ENCODE measurements at regions not wholly inside any gene's neighbourhood (a gene's known extent, or its start where the extent isn't known, plus 50 kb on each side); places are given as distances from the start of the nearest gene placed in this dataset.

DNA sequence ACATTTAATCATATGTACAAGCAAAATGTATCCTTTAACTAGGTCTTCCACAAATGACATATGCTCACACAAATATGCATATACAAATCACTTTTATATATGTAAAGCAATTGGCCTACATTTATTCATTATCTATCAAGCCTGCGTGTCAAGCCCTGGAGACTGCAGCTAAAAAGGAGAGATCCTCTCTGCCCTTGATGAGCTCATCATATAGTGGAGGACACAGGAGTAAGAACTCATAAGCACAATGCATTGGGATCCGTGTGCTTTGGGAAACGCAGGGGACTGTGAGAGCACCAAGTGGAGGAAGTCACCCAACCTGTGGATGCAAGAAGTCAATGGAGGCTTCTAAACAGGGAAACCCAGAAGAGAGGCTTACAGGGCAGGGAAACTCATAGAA is 735.7 kb downstream of the BCL11B start:
- FAIRE-seq (no peak), DNase-seq (no peak)
- TF ChIP-seq, protein P1, sequence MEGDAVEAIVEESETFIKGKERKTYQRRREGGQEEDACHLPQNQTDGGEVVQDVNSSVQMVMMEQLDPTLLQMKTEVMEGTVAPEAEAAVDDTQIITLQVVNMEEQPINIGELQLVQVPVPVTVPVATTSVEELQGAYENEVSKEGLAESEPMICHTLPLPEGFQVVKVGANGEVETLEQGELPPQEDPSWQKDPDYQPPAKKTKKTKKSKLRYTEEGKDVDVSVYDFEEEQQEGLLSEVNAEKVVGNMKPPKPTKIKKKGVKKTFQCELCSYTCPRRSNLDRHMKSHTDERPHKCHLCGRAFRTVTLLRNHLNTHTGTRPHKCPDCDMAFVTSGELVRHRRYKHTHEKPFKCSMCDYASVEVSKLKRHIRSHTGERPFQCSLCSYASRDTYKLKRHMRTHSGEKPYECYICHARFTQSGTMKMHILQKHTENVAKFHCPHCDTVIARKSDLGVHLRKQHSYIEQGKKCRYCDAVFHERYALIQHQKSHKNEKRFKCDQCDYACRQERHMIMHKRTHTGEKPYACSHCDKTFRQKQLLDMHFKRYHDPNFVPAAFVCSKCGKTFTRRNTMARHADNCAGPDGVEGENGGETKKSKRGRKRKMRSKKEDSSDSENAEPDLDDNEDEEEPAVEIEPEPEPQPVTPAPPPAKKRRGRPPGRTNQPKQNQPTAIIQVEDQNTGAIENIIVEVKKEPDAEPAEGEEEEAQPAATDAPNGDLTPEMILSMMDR (IDR thresholded peaks at IDR 0.05; ENCODE audit: borderline replicate concordance, extremely low read depth, insufficient read depth), result no peak
- H3K9ac ChIP-seq (ENCODE audit: low read length in 3 of 3), result no peak overlapping the region
- H3K27me3 ChIP-seq (ENCODE audit: control insufficient read depth, insufficient read depth, low read length), result no peaks in the 10 kb centered on the region
- no peak overlapping the region for H3K4me3 ChIP-seq (ENCODE audit: low read length in 3 of 3)
- intact Hi-C loops (cut with DNase I), result no loop called here
- no peaks in the 10 kb centered on the region for H3K36me3 ChIP-seq (ENCODE audit: control insufficient read depth in 2 of 3, insufficient read depth in 3 of 3, low read length in 3 of 3)
- H3K9me3 ChIP-seq (ENCODE audit: control insufficient read depth in 2 of 3, insufficient read depth in 1 of 3, low read length in 3 of 3), result no peaks in the 10 kb centered on the region
- H3K4me1 ChIP-seq (ENCODE audit: control insufficient read depth in 2 of 3, insufficient read depth in 2 of 3, low read depth in 1 of 3, low read length in 3 of 3), result no peaks in the 10 kb centered on the region
- no peak overlapping the region for H3K27ac ChIP-seq (ENCODE audit: low read depth in 2 of 2, low read length in 2 of 2)

DNA sequence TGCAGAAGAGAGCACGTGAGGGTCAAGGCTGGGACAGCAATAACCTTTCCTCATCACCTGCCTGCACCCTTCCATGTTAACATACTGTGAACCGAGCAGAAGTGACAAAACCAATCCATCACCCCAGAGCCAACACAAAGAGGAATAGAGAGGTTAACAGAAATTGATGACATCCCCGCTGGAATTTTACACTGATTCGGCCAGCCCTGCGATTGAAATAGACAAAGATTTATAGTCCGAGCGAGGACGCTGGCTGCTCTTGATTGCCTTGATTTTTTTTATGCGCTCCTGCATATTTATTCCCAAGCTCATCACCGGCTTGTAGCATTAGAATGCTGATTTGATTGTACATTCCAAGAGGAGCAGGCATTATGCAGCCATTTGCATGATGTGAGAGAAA is 729.7 kb downstream of the BCL11B start:
- intact Hi-C loops (cut with DNase I), result no loop called here
- DNase-seq (no peak), FAIRE-seq (no peak)
- Histone ChIP-seq H3K4me3 (ENCODE audit: low read length in 3 of 3) (no peak overlapping the region), H3K9ac (ENCODE audit: low read length in 3 of 3) (no peak overlapping the region), H3K9me3 (ENCODE audit: control insufficient read depth in 2 of 3, insufficient read depth in 1 of 3, low read length in 3 of 3) (no peaks in the 10 kb centered on the region), H3K27ac (ENCODE audit: low read depth in 2 of 2, low read length in 2 of 2) (no peak overlapping the region), H3K27me3 (ENCODE audit: control insufficient read depth, insufficient read depth, low read length) (no peaks in the 10 kb centered on the region), H3K36me3 (ENCODE audit: control insufficient read depth in 2 of 3, insufficient read depth in 3 of 3, low read length in 3 of 3) (no peaks in the 10 kb centered on the region), H3K4me1 (ENCODE audit: control insufficient read depth in 2 of 3, insufficient read depth in 2 of 3, low read depth in 1 of 3, low read length in 3 of 3) (no peaks in the 10 kb centered on the region)
- TF ChIP-seq, protein P1 (IDR thresholded peaks at IDR 0.05; ENCODE audit: borderline replicate concordance, extremely low read depth, insufficient read depth), result no peak

DNA sequence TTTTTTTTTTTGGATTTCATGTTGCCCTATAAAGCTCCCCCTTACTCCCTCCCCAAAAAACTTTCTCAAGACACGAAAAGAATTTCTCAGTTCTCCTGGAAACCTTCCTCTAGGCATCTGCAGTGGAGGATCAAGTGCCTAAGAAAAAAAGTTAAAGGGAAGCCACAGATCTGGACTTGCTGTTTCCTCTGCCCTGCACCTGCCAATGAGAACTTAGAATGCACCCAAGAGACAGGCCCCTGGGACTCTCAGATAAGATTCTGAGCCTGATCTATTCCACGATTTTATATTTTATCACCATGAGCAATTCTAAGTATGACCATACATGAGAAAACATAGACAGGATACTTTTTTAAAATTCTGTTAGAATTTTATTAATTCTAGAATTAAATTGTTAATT is 728.9 kb downstream of the BCL11B start:
- Histone ChIP-seq H3K27me3 (ENCODE audit: control insufficient read depth, insufficient read depth, low read length) (no peaks in the 10 kb centered on the region), H3K4me3 (ENCODE audit: low read length in 3 of 3) (no peak overlapping the region), H3K36me3 (ENCODE audit: control insufficient read depth in 2 of 3, insufficient read depth in 3 of 3, low read length in 3 of 3) (no peaks in the 10 kb centered on the region), H3K9me3 (ENCODE audit: control insufficient read depth in 2 of 3, insufficient read depth in 1 of 3, low read length in 3 of 3) (no peaks in the 10 kb centered on the region), H3K9ac (ENCODE audit: low read length in 3 of 3) (no peak overlapping the region), H3K4me1 (ENCODE audit: control insufficient read depth in 2 of 3, insufficient read depth in 2 of 3, low read depth in 1 of 3, low read length in 3 of 3) (no peaks in the 10 kb centered on the region), H3K27ac (ENCODE audit: low read depth in 2 of 2, low read length in 2 of 2) (no peak overlapping the region)
- TF ChIP-seq, protein P1 (IDR thresholded peaks at IDR 0.05; ENCODE audit: borderline replicate concordance, extremely low read depth, insufficient read depth), result no peak
- intact Hi-C loops (cut with DNase I), result no loop called here
- FAIRE-seq, result no peak
- no peak for DNase-seq

DNA sequence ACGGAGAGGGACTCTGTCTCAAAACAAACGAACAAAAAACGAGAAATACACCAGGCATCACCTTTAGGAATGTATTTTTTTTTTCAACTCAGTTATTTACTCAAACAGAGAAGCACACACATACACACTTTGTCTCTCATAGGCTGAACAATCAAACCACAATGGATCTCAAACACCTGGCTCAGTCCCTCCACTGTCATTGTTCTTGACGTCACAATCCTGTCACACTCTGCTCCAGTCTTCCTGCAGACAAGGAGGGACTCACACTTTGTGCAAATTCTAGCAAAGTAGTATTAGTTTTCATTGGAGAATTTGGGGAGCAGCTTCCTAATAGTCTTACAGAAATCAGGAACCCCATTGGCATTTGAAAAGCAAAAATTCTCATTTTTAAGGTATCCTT is 727.8 kb downstream of the BCL11B start:
- no peak overlapping the region for H3K9ac ChIP-seq (ENCODE audit: low read length in 3 of 3)
- H3K27me3 ChIP-seq (ENCODE audit: control insufficient read depth, insufficient read depth, low read length), result no peaks in the 10 kb centered on the region
- H3K36me3 ChIP-seq (ENCODE audit: control insufficient read depth in 2 of 3, insufficient read depth in 3 of 3, low read length in 3 of 3), result no peaks in the 10 kb centered on the region
- H3K4me3 ChIP-seq (ENCODE audit: low read length in 3 of 3), result no peak overlapping the region
- FAIRE-seq (no peak), DNase-seq (no peak)
- no peaks in the 10 kb centered on the region for H3K9me3 ChIP-seq (ENCODE audit: control insufficient read depth in 2 of 3, insufficient read depth in 1 of 3, low read length in 3 of 3)
- no peaks in the 10 kb centered on the region for H3K4me1 ChIP-seq (ENCODE audit: control insufficient read depth in 2 of 3, insufficient read depth in 2 of 3, low read depth in 1 of 3, low read length in 3 of 3)
- no peak overlapping the region for H3K27ac ChIP-seq (ENCODE audit: low read depth in 2 of 2, low read length in 2 of 2)
- intact Hi-C loops (cut with DNase I), result no loop called here
- TF ChIP-seq, protein P1 (IDR thresholded peaks at IDR 0.05; ENCODE audit: borderline replicate concordance, extremely low read depth, insufficient read depth), result no peak

Measured in kidney (tissue), 13 donors.